ENCODE measurements at regions not wholly inside any gene's neighbourhood (a gene's known extent, or its start where the extent isn't known, plus 50 kb on each side); places are given as distances from the start of the nearest gene placed in this dataset.
"Not testable (repeated sequence)": the region's sequence is repeated elsewhere in the genome, so short reads cannot be mapped to it uniquely, and the experiment has no call there.

DNA sequence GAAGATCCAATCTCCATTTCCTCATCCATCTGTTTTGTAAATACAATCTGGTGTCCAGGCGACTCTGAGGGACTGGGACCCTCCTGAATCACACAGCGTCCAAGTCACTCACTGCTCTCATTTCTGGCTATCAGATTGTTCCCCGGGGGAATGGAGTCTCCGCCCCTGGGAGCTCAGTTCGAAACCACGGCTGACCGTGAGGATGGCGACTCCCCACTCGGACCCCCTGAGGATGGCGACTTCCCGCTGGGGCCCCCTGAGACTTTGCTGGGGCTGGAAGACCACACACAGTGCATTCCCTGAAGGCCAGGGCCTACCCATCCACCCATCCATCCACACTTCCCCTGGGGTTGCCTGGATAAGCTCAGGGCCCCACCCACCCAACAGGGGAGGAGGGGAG lies 360.5 kb downstream of the BCL2L11 start:
- TF ChIP-seq, protein P1, sequence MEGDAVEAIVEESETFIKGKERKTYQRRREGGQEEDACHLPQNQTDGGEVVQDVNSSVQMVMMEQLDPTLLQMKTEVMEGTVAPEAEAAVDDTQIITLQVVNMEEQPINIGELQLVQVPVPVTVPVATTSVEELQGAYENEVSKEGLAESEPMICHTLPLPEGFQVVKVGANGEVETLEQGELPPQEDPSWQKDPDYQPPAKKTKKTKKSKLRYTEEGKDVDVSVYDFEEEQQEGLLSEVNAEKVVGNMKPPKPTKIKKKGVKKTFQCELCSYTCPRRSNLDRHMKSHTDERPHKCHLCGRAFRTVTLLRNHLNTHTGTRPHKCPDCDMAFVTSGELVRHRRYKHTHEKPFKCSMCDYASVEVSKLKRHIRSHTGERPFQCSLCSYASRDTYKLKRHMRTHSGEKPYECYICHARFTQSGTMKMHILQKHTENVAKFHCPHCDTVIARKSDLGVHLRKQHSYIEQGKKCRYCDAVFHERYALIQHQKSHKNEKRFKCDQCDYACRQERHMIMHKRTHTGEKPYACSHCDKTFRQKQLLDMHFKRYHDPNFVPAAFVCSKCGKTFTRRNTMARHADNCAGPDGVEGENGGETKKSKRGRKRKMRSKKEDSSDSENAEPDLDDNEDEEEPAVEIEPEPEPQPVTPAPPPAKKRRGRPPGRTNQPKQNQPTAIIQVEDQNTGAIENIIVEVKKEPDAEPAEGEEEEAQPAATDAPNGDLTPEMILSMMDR (IDR thresholded peaks at IDR 0.05), result not testable (repeated sequence)
- TF ChIP-seq EP300 (IDR thresholded peaks at IDR 0.05; ENCODE audit: low read depth); POLR2AphosphoS5 (IDR thresholded peaks at IDR 0.05); POLR2A (IDR thresholded peaks at IDR 0.05): not testable (repeated sequence)
